ENCODE measurements at regions not wholly inside any gene's neighbourhood (a gene's known extent, or its start where the extent isn't known, plus 50 kb on each side); places are given as distances from the start of the nearest gene placed in this dataset.
A peak's percentile ranks its signal among the peaks of the same experiment; 100 is the strongest.
"Not testable (repeated sequence)": the region's sequence is repeated elsewhere in the genome, so short reads cannot be mapped to it uniquely, and the experiment has no call there.

DNA sequence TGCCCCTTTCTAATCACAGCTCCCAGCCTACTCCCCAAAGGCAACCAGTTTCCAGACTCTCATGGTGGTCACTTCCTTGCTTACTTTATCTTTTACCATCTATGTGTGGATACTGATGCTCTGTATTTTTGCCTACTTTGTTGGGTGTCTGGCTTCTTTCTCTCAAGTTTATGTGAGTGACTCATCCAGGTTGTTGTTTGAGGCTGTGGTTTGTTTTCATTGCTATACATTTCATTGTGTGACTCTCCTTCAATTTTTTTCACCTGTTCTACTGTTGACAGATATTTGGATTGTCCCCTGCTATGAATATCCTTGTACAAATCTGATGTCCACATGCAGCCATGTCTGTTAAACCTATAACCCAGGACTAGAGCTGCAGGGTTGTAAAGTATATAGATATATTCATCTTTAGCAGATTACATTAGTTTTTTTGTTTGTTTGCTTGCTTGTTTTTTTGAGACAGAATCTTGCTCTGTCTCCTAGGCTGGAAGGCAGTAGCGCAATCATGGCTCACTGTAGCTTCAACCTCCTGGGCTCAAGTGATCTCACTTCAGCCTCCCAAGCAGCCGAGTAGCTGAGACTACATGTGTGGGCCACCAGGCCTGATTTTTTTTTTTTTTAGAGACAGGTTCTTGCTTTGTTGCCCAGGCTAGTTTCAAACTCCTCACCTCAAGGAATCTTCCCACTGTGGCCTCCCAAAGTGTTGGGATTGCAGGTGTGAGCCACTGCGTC is 72.9 kb upstream of the EEF1E1 start:
- intact Hi-C loops (cut with DNase I), result no loop called here
- 84% methylated on average over 3 of the region's 3 CpGs for WGBS
- Histone ChIP-seq H3K9me3 (ENCODE audit: control insufficient read depth, low read length) (no peaks in the 10 kb centered on the region), H3K27ac (ENCODE audit: low read length) (no peak overlapping the region), H3K4me3 (ENCODE audit: low read length) (no peak overlapping the region), H3K4me1 (ENCODE audit: control insufficient read depth, insufficient read depth, low read length) (no peaks in the 10 kb centered on the region), H3K27me3 (ENCODE audit: control insufficient read depth, insufficient read depth) (no peaks in the 10 kb centered on the region)
- DNase-seq (no peak), ATAC-seq (no peak)

DNA sequence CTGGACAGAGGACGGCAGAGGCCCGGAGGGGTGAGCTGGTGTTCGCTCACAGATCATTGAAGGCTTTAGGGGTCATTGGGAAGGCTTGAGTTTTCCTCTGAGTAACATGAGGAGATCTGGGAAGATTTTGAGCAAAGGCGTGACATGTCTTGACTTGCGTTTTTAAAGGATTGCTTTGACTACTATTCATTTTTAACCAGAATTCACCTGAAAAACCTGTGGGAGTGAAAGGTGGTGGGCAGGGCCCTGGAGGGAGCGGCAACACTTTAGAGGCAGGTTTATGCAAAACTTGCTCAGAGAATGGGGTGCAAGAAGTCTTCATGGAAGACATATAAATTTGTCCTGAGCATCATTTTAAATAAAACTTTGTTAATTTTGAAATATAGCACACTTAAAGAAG is 72.2 kb upstream of the EEF1E1 start:
- no peak for DNase-seq
- ATAC-seq, result no peak
- intact Hi-C loops (cut with DNase I), result no loop called here
- Histone ChIP-seq H3K27me3 (ENCODE audit: control insufficient read depth, insufficient read depth) (no peaks in the 10 kb centered on the region), H3K4me1 (ENCODE audit: control insufficient read depth, insufficient read depth, low read length) (no peaks in the 10 kb centered on the region), H3K4me3 (ENCODE audit: low read length) (no peak overlapping the region), H3K27ac (ENCODE audit: low read length) (no peak overlapping the region), H3K9me3 (ENCODE audit: control insufficient read depth, low read length) (no peaks in the 10 kb centered on the region)
- 87% methylated on average over 6 of the region's 6 CpGs for WGBS

DNA sequence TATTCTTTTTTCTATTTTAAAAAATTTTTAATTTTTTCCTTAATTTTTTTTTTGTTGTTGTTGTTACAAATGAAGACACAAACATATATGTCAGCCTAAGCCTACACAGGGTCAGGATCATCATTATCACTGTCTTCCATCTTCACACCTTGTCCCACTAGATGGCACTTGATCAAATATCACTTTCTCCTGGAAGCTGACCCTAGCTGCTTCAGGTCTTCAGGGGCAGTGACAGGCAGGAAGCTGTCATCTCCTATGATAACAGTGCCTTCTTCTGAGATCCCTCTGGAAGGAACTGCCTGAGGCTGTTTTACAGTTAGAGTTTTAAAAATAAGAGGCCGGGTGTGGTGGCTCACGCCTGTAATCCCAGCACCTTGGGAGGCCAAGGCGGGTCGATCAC is 70.2 kb upstream of the EEF1E1 start:
- intact Hi-C loops (cut with DNase I), result no loop called here
- no peak for DNase-seq
- WGBS, result 77% methylated on average over 4 of the region's 4 CpGs

DNA sequence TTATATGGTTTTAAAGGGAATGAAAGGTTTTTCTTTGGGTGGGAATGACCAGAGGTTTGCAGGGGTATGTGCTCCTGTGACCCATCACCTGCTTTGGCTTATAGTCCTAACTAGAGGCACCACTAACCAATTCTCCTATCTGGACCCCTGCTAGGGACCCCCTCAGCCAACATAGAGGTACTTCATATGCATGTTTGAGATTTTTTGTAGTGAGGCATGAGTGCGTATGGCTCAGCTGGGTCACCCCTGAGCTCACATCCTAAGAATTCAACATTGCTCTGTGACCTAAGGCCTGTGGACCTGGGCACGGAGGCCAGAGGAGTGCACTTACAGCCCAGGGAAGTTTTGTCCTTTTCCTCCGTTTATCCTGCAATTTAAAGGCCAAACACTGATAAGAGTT is 68.4 kb upstream of the EEF1E1 start:
- H3K4me3 ChIP-seq (ENCODE audit: low read length), result no peak overlapping the region
- no peaks in the 10 kb centered on the region for H3K4me1 ChIP-seq (ENCODE audit: control insufficient read depth, insufficient read depth, low read length)
- intact Hi-C loops (cut with DNase I), result no loop called here
- DNase-seq, result no peak
- ATAC-seq, result no peak
- no peaks in the 10 kb centered on the region for H3K27me3 ChIP-seq (ENCODE audit: control insufficient read depth, insufficient read depth)
- no peak overlapping the region for H3K27ac ChIP-seq (ENCODE audit: low read length)
- no peaks in the 10 kb centered on the region for H3K9me3 ChIP-seq (ENCODE audit: control insufficient read depth, low read length)
- WGBS, result 65% methylated on average over 3 of the region's 3 CpGs

More for the DNA sequence above, 70.2 kb upstream of the EEF1E1 start:
- Histone ChIP-seq H3K9me3 (ENCODE audit: control insufficient read depth, low read length) (no peaks in the 10 kb centered on the region), H3K4me3 (ENCODE audit: low read length) (no peak overlapping the region), H3K4me1 (ENCODE audit: control insufficient read depth, insufficient read depth, low read length) (no peaks in the 10 kb centered on the region), H3K27ac (ENCODE audit: low read length) (no peak overlapping the region), H3K27me3 (ENCODE audit: control insufficient read depth, insufficient read depth) (no peaks in the 10 kb centered on the region)
- ATAC-seq, result no peak

DNA sequence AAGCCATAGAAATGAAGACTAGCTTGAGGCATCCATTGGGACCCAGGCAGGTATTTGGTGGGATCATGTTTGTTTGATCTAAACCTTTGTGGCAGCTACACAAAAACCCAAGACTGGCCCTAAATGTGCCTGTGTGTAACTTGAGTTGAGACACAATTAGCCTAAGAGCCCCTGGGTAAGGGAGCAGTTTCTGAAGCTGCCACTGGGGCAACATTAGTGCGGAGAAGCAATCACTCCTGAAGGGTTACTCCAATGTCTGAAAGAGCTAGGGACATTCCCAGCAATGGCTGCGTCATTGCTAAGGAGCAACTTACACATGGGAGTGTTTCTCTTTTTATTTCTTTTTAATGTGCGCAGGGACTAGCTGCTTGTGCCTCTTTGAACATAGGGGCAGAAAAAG is 67.9 kb upstream of the EEF1E1 start:
- Histone ChIP-seq H3K9me3 (ENCODE audit: control insufficient read depth, low read length) (no peaks in the 10 kb centered on the region), H3K4me3 (ENCODE audit: low read length) (no peak overlapping the region), H3K4me1 (ENCODE audit: control insufficient read depth, insufficient read depth, low read length) (no peaks in the 10 kb centered on the region), H3K27me3 (ENCODE audit: control insufficient read depth, insufficient read depth) (no peaks in the 10 kb centered on the region), H3K27ac (ENCODE audit: low read length) (no peak overlapping the region)
- DNase-seq (no peak), ATAC-seq (no peak)
- intact Hi-C loops (cut with DNase I), result no loop called here
- WGBS, result 76% methylated on average over 3 of the region's 3 CpGs

DNA sequence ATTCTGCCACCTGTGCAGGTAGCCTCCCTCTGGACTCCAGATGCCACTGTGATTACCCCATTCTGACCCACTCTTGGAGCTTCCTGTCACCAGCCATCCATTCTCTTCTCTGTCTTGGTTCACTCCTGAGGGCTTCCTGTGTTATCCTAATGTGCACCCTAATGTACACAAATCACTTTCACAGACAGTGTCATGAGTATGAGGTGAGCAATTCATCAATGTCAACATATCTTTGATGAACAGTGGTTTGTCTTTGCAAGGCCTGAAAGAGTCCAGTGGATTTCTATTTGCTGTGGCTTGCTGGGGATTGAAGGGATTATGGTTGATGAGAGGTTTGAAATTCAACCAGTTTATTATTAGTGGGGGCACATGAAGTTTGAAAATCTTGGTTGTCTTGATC is 63.8 kb upstream of the EEF1E1 start:
- Histone ChIP-seq H3K4me3 (ENCODE audit: low read length) (no peak overlapping the region), H3K27ac (ENCODE audit: low read length) (no peak overlapping the region), H3K27me3 (ENCODE audit: control insufficient read depth, insufficient read depth) (no peaks in the 10 kb centered on the region), H3K4me1 (ENCODE audit: control insufficient read depth, insufficient read depth, low read length) (no peaks in the 10 kb centered on the region), H3K9me3 (ENCODE audit: control insufficient read depth, low read length) (no peaks in the 10 kb centered on the region)
- no peak for DNase-seq
- no peak for ATAC-seq
- intact Hi-C loops (cut with DNase I), result no loop called here

DNA sequence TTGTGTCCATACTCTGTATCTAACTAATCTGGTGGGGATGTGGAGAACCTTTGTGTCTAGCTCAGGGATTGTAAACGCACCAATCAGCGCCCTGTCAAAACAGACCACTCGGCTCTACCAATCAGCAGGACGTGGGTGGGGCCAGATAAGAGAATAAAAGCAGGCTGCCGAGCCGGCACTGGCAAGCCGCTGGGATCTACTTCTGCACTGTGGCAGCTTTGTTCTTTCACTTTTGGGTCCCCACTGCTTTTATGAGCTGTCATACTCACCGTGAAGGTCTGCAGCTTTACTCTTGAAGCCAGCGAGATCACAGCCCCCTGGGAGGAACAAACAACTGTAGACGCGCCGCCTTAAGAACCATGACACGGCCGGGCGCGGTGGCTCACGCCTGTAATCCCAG is 62.7 kb upstream of the EEF1E1 start:
- H3K9me3 ChIP-seq (ENCODE audit: control insufficient read depth, low read length); ATAC-seq; DNase-seq; H3K4me1 ChIP-seq (ENCODE audit: control insufficient read depth, insufficient read depth, low read length); H3K27ac ChIP-seq (ENCODE audit: low read length); H3K27me3 ChIP-seq (ENCODE audit: control insufficient read depth, insufficient read depth); H3K4me3 ChIP-seq (ENCODE audit: low read length); intact Hi-C loops (cut with DNase I): not testable (repeated sequence)
- 84% methylated on average over 17 of the region's 17 CpGs for WGBS

DNA sequence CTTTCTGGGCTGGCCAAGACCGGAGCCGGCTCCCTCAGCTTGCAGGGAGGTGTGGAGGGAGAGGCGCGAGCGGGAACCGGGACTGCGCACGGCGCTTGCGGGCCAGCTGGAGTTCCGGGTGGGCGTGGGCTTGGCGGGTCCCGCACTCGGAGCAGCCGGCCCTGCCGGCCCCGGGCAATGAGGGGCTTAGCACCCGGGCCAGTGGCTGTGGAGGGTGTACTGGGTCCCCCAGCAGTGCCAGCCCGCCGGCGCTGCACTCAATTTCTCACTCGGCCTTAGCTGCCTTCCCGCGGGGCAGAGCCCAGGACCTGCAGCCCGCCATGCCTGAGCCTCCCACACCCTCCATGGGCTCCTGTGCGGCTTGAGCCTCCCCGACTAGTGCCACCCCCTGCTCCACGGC is 61.9 kb upstream of the EEF1E1 start:
- H3K27me3 ChIP-seq (ENCODE audit: control insufficient read depth, insufficient read depth); H3K4me3 ChIP-seq (ENCODE audit: low read length); intact Hi-C loops (cut with DNase I); H3K27ac ChIP-seq (ENCODE audit: low read length); H3K9me3 ChIP-seq (ENCODE audit: control insufficient read depth, low read length); H3K4me1 ChIP-seq (ENCODE audit: control insufficient read depth, insufficient read depth, low read length); ATAC-seq: not testable (repeated sequence)
- 97% methylated on average over 28 of the region's 29 CpGs for WGBS
- peak in 1 of 3 donors; percentile 32 for DNase-seq

DNA sequence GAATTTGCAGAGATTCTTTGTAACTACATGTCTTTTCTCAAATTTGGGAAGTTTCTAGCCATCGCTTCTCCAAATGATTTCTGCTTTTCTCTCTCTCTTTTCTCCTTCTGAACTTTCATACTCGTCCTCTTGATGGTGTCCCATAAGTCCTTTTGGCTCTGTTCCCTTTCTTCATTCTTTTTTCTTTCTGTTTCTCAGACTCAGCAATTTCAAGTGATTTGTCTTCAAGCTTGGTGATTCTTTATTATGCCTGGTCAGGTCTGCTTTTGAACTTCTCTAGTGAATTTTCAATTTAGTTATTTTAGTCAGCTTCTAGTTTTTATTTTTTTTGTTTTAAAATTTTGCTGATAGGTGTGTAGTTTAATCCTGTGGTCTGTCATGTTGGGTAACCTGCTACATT is 57.6 kb upstream of the EEF1E1 start:
- H3K4me3 ChIP-seq (ENCODE audit: low read length), result no peak overlapping the region

DNA sequence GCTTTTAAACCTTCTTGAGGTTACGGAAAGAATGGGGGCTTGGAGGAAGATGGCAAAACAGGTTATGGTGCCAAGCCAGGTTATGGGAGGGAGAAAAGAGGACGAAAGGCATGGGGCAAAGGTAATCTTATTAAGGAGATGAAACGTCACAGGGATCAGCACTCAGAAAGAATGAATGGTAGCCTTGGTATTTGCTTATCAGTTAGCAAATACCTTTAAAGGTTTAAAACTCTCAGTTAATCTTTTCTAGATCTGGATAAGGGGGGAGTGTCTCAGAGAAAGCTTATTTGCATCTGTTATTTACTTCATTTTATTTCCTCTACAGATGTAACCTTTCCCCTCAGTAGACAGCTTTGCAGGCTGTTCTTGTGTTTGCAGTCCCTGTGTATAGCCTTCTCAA is 55.5 kb upstream of the EEF1E1 start:
- ATAC-seq, result no peak
- DNase-seq, result no peak
- no peaks in the 10 kb centered on the region for H3K4me1 ChIP-seq (ENCODE audit: control insufficient read depth, insufficient read depth, low read length)
- WGBS, result 40% methylated on average over 3 of the region's 3 CpGs
- no peaks in the 10 kb centered on the region for H3K27me3 ChIP-seq (ENCODE audit: control insufficient read depth, insufficient read depth)
- no peak overlapping the region for H3K4me3 ChIP-seq (ENCODE audit: low read length)
- H3K9me3 ChIP-seq (ENCODE audit: control insufficient read depth, low read length), result no peaks in the 10 kb centered on the region
- no peak overlapping the region for H3K27ac ChIP-seq (ENCODE audit: low read length)
- intact Hi-C loops (cut with DNase I), result no loop called here

More for the DNA sequence above, 57.6 kb upstream of the EEF1E1 start:
- Histone ChIP-seq H3K27ac (ENCODE audit: low read length) (no peak overlapping the region), H3K27me3 (ENCODE audit: control insufficient read depth, insufficient read depth) (no peaks in the 10 kb centered on the region), H3K9me3 (ENCODE audit: control insufficient read depth, low read length) (no peaks in the 10 kb centered on the region), H3K4me1 (ENCODE audit: control insufficient read depth, insufficient read depth, low read length) (no peaks in the 10 kb centered on the region)
- ATAC-seq, result no peak
- intact Hi-C loops (cut with DNase I), result no loop called here
- WGBS, result 63% methylated on average over 2 of the region's 2 CpGs
- no peak for DNase-seq

DNA sequence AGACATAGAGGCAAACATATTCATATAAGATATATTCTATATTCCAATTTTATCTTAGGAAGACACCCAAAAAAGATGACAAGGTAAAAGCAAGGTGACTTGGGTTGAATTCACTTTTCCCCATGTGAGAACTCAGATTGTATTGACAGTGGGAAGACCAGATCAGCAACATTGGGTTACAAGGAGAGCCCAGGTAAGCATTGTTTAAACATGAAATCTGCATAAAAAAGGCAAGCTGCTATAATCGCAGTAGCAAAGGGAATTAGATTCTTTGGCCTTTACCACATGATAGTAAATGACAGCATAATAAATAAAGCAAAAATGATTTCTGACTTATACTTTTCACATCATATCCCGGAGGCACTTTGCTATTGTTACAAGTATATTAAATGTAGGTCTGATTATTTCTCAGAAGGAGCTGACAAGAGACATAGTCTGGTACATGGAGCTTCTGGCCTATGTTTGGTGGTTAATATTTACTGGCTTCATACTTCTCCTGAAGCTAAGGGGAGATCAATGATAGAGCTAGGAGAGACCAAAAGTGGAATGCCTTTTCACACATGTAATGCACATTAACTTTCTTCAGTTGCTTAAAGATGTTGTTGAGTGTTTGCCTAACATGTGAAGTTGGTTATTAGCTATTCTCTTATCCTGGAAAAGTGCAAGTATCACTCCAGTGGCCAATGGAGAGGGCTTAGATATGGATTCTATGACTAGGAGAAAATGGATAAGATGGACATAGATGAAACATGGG is 53.1 kb upstream of the EEF1E1 start:
- 68% methylated on average over 2 of the region's 2 CpGs for WGBS
- ATAC-seq (no peak), DNase-seq (no peak)
- intact Hi-C loops (cut with DNase I), result no loop called here
- H3K27ac ChIP-seq (ENCODE audit: low read length), result no peak overlapping the region
- H3K4me1 ChIP-seq (ENCODE audit: control insufficient read depth, insufficient read depth, low read length), result no peaks in the 10 kb centered on the region
- no peaks in the 10 kb centered on the region for H3K27me3 ChIP-seq (ENCODE audit: control insufficient read depth, insufficient read depth)
- no peak overlapping the region for H3K4me3 ChIP-seq (ENCODE audit: low read length)
- no peaks in the 10 kb centered on the region for H3K9me3 ChIP-seq (ENCODE audit: control insufficient read depth, low read length)
